H1 (cell line): ENCODE measurements at regions not wholly inside any gene's neighbourhood (a gene's known extent, or its start where the extent isn't known, plus 50 kb on each side); places are given as distances from the start of the nearest gene placed in this dataset.

Experiments used
- CTCF ChIA-PET: fragments of 300-600 bp; sonication (Branson Sonifier 250); formaldehyde crosslinking; loops from one replicate; lab custom pipeline; 2021; ENCODE audit not compliant: partially characterized antibody; lab: Charles Lee
- POLR2A ChIA-PET: fragments of 300-600 bp; sonication (Branson Sonifier 250); formaldehyde crosslinking; loops from one replicate; lab custom pipeline; 2021; ENCODE audit warnings: inconsistent platforms; ENCODE audit not compliant: partially characterized antibody; lab: Charles Lee
- DNase-seq, 2 experiments: peaks; one replicate each; pipeline versions ENCODE4 v3.0.0 to v3.0.0-alpha.2; 2010 to 2022; ENCODE audit warnings: low spot score in 2 of 2, low read depth in 1 of 2, mixed read lengths in 1 of 2
- FAIRE-seq: peaks from 2 replicates; lab custom pipeline; 2011; peaks lifted over from hg19 to GRCh38; lab: Jason Lieb, UNC
- H2AFZ ChIP-seq: 2 replicates; pipeline ENCODE4 v1.8.1; 2012; ENCODE audit warnings: low read length, inconsistent platforms
- H2AK5ac ChIP-seq: 2 replicates; pipeline ENCODE4 v1.6.1; 2013; ENCODE audit warnings: low read depth, low read length
- H2BK120ac ChIP-seq: replicated peaks from 2 replicates; pipeline ENCODE3; 2013; ENCODE audit warnings: low read depth, low read length, inconsistent platforms
- H2BK12ac ChIP-seq: 2 replicates; pipeline ENCODE4 v1.6.1; 2013; ENCODE audit warnings: low read depth, low read length
- H2BK15ac ChIP-seq: 2 replicates; pipeline ENCODE4 v1.6.1; 2013; ENCODE audit warnings: low read length
- H2BK20ac ChIP-seq: 2 replicates; pipeline ENCODE4 v1.6.1; 2013; ENCODE audit warnings: low read length
- H2BK5ac ChIP-seq: 2 replicates; pipeline ENCODE4 v1.6.1; 2013; ENCODE audit warnings: low read depth, low read length
- H3K14ac ChIP-seq: 2 replicates; pipeline ENCODE4 v1.6.1; 2013; ENCODE audit warnings: inconsistent platforms; ENCODE audit not compliant: insufficient read length
- H3K18ac ChIP-seq: 2 replicates; pipeline ENCODE4 v1.6.1; 2013; ENCODE audit warnings: low read length; ENCODE audit errors: extremely low read depth
- H3K23ac ChIP-seq: 2 replicates; pipeline ENCODE4 v1.6.1; 2013; ENCODE audit warnings: inconsistent platforms; ENCODE audit not compliant: insufficient read length
- H3K23me2 ChIP-seq: 2 replicates; pipeline ENCODE4 v1.6.1; 2013; ENCODE audit warnings: low read depth, low read length
- H3K27ac ChIP-seq: 2 replicates; pipeline ENCODE4 v1.6.1; 2011; ENCODE audit warnings: low read depth, low read length, inconsistent platforms
- H3K27me3 ChIP-seq, 4 experiments: replicated peaks in 1 of 4; 1 replicate in 1 of 4; 2 replicates in 3 of 4; pipeline versions ENCODE4 v1.6.1 to v1.8.1; 2011 to 2013; ENCODE audit warnings: low read length in 3 of 4, mild to moderate bottlenecking in 3 of 4, inconsistent platforms in 2 of 4, mixed read lengths in 2 of 4, moderate library complexity in 1 of 4; ENCODE audit not compliant: control insufficient read depth in 3 of 4, insufficient read depth in 3 of 4; ENCODE audit errors: extremely low read depth in 1 of 4
- H3K36me3 ChIP-seq, 4 experiments: 2 replicates each; pipeline versions ENCODE4 v1.6.1 to v1.8.1; 2011 to 2013; ENCODE audit warnings: mild to moderate bottlenecking in 4 of 4, low read length in 3 of 4, moderate library complexity in 2 of 4, control low read depth in 1 of 4, inconsistent platforms in 1 of 4; ENCODE audit not compliant: insufficient read depth in 4 of 4, control insufficient read depth in 2 of 4
- H3K4ac ChIP-seq: replicated peaks from 2 replicates; pipeline ENCODE3; 2013; ENCODE audit warnings: low read length, low read depth, mixed read lengths, inconsistent platforms; ENCODE audit not compliant: insufficient read length
- H3K4me1 ChIP-seq, 4 experiments: replicated peaks in 1 of 4; 1 replicate in 1 of 4; 2 replicates in 3 of 4; pipeline versions ENCODE4 v1.6.1 to v1.8.1; 2011 to 2013; ENCODE audit warnings: low read length in 3 of 4, inconsistent platforms in 2 of 4, mixed read lengths in 1 of 4; ENCODE audit not compliant: insufficient read depth in 4 of 4, control insufficient read depth in 3 of 4
- H3K4me2 ChIP-seq, 2 experiments: 2 replicates each; pipeline versions ENCODE4 v1.6.1 to v1.8.1; 2011 to 2013; ENCODE audit warnings: low read depth in 2 of 2, low read length in 2 of 2, control low read depth in 1 of 2, inconsistent platforms in 1 of 2, mild to moderate bottlenecking in 1 of 2; ENCODE audit not compliant: insufficient read depth in 1 of 2
- H3K4me3 ChIP-seq, 4 experiments: fragments of 200-600, 300-600 bp in 1 of 4; sonication (generic), shearing (Covaris generic), sonication (Bioruptor Twin) in 1 of 4; 2 replicates each; pipeline versions ENCODE4 v1.5.1 to v1.8.1; 2011 to 2016; ENCODE audit warnings: low read length in 4 of 4, low read depth in 3 of 4, control low read depth in 2 of 4, inconsistent platforms in 2 of 4, mild to moderate bottlenecking in 2 of 4, mixed read lengths in 1 of 4, moderate library complexity in 1 of 4; ENCODE audit not compliant: insufficient read depth in 2 of 4; ENCODE audit errors: extremely low read depth in 1 of 4
- H3K56ac ChIP-seq: replicated peaks from 2 replicates; pipeline ENCODE3; 2013; ENCODE audit warnings: low read depth, mild to moderate bottlenecking, mixed read lengths, low read length, inconsistent platforms; ENCODE audit not compliant: insufficient read length
- H3K79me1 ChIP-seq: 2 replicates; pipeline ENCODE4 v1.6.1; 2013; ENCODE audit warnings: low read depth, low read length, control low read depth
- H3K79me2 ChIP-seq, 2 experiments: 2 replicates each; pipeline versions ENCODE4 v1.6.1 to v1.8.1; 2012 to 2013; ENCODE audit warnings: low read length in 2 of 2, mild to moderate bottlenecking in 2 of 2, inconsistent platforms in 1 of 2; ENCODE audit not compliant: insufficient read depth in 2 of 2, control insufficient read depth in 1 of 2
- H3K9ac ChIP-seq, 4 experiments: replicated peaks in 1 of 4; 1 replicate in 1 of 4; 2 replicates in 3 of 4; pipeline versions ENCODE4 v1.6.1 to v1.8.1; 2011 to 2013; ENCODE audit warnings: low read depth in 3 of 4, low read length in 3 of 4, control low read depth in 2 of 4, mild to moderate bottlenecking in 2 of 4, moderate library complexity in 2 of 4, inconsistent platforms in 1 of 4; ENCODE audit errors: extremely low read depth in 1 of 4
- H3K9me3 ChIP-seq, 2 experiments: 2 replicates each; pipeline versions ENCODE4 v1.6.1 to v1.8.1; 2012 to 2013; ENCODE audit warnings: mild to moderate bottlenecking in 2 of 2, moderate library complexity in 2 of 2, control low read depth in 1 of 2, inconsistent platforms in 1 of 2, low read depth in 1 of 2, low read length in 1 of 2, mixed read lengths in 1 of 2; ENCODE audit not compliant: insufficient read depth in 2 of 2
- H4K20me1 ChIP-seq, 2 experiments: replicated peaks in 1 of 2; 2 replicates each; pipeline versions ENCODE3 to v1.8.1; 2011 to 2013; ENCODE audit warnings: inconsistent platforms in 2 of 2, low read length in 2 of 2, mild to moderate bottlenecking in 1 of 2; ENCODE audit not compliant: insufficient read depth in 2 of 2, control insufficient read depth in 1 of 2
- H4K5ac ChIP-seq: 2 replicates; pipeline ENCODE4 v1.6.1; 2013; ENCODE audit warnings: low read length, low read depth, mixed read lengths, inconsistent platforms; ENCODE audit not compliant: insufficient read length
- H4K8ac ChIP-seq: 2 replicates; pipeline ENCODE4 v1.8.0; 2013; ENCODE audit warnings: mild to moderate bottlenecking, moderate library complexity, low read length, inconsistent platforms; ENCODE audit not compliant: insufficient read depth; ENCODE audit errors: extremely low read depth
- H4K91ac ChIP-seq: replicated peaks from 2 replicates; pipeline ENCODE3; 2013; ENCODE audit warnings: low read length, mixed read lengths, inconsistent platforms; ENCODE audit not compliant: insufficient read length
- ASH2L ChIP-seq: fragments of 200-600, 300-600 bp; sonication (generic); IDR thresholded peaks from one replicate; pipeline ENCODE4 v1.7.1; 2017; ENCODE audit warnings: low read length
- BACH1 ChIP-seq: IDR thresholded peaks from 2 replicates; pipeline ENCODE4 v1.6.1; 2012; ENCODE audit warnings: low read length, improper control_type of control experiment
- CHD1 ChIP-seq: IDR thresholded peaks from 2 replicates; pipeline ENCODE4 v1.6.1; 2012; ENCODE audit warnings: low read depth, low read length, improper control_type of control experiment
- FOSL1 ChIP-seq: IDR thresholded peaks from 2 replicates; pipeline ENCODE4 v1.6.1; 2011; ENCODE audit warnings: mild to moderate bottlenecking, low read depth, low read length, moderate library complexity; ENCODE audit not compliant: insufficient read depth
- POU5F1 ChIP-seq: IDR thresholded peaks from 2 replicates; pipeline ENCODE4 v1.6.1; 2011; ENCODE audit warnings: low read depth, mild to moderate bottlenecking, low read length, moderate library complexity
- RNF2 ChIP-seq: fragments of 200-900, 300-1000 bp; sonication (generic); IDR thresholded peaks from 2 replicates; pipeline ENCODE4 v1.7.1; 2016; ENCODE audit warnings: borderline replicate concordance, low read depth, mild to moderate bottlenecking, antibody characterized with exemption, low read length; ENCODE audit not compliant: poor library complexity, severe bottlenecking; ENCODE audit errors: missing control alignments
- SIRT6 ChIP-seq: IDR thresholded peaks from one replicate; pipeline ENCODE4 v1.7.1; 2012; ENCODE audit warnings: low read length, inconsistent platforms
- SIX5 ChIP-seq: IDR thresholded peaks from 2 replicates; pipeline ENCODE4 v1.6.1; 2011; ENCODE audit warnings: mild to moderate bottlenecking, low read depth, low read length
- SRF ChIP-seq: IDR thresholded peaks from 2 replicates; pipeline ENCODE4 v1.6.1; 2011; ENCODE audit warnings: mild to moderate bottlenecking, low read depth, low read length, moderate library complexity
- TBP ChIP-seq: IDR thresholded peaks from 2 replicates; pipeline ENCODE4 v1.6.1; 2011; ENCODE audit warnings: low read depth, low read length, improper control_type of control experiment
- WGBS, 2 experiments: shearing (Covaris generic) in 1 of 2; methylation state at CpG; one replicate each; pipeline versions ENCODE4 v1.1.6 to v1.1.7; 2013 to 2015; ENCODE audit warnings: low lambda C conversion rate in 2 of 2, mixed read lengths in 2 of 2, inconsistent platforms in 1 of 2, low coverage in 1 of 2, missing lambda C conversion rate in 1 of 2; ENCODE audit not compliant: insufficient replicate concordance in 2 of 2, insufficient coverage in 1 of 2, insufficient read length in 1 of 2; ENCODE audit errors: extremely low coverage in 1 of 2, missing lambda C conversion rate in 1 of 2; 5-methylcytosine and 5-hydroxymethylcytosine counted together

DNA sequence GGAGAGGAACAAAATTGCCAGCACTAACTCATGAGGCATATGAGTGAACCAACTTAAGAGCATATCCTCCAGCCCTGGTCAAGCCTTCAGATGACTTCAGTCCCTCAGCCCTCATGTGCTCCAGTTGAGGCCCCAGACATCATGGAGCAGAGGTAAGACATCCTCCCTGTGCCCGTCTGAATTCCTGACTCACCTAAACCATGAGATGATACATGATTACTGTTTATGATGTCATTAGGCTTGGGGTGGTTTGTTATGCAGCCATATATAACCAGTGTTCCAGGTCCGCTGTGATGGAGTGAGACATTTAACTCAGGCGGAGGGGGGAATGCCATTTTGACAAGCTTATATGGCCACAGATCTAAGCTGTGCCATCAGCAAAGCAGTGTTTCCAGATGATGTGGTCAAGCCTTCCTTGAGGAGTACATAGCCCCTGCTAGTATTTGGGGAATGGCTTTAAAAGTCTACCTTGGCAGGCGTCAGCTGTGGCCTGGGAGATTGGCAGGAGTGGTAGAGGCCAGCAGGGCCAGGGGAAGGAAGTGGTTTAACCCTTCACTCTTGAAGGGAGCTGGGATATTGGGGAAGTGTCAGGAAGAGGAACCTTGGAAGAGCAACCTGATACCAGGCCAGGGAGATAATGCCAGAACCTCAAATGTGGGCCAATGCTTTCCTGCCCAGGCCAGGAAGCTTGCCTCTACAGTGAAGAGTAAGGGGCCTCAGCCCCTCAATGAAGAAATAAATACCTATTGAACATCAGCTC, 343.0 kb upstream of the PODXL start:
- no peak overlapping the region for H3K23ac ChIP-seq
- WGBS, 2 experiments = 89% methylated on average over 4 of the region's 4 CpGs; no CpG with 5 or more reads in 1 of the 2 experiments
- H2BK12ac ChIP-seq = no peak overlapping the region
- H4K91ac ChIP-seq = no peak overlapping the region
- no peaks in the 10 kb centered on the region for H3K79me1 ChIP-seq
- H3K18ac ChIP-seq = no peak overlapping the region
- ChIA-PET CTCF (interaction anchor here (0.7 to 2.4 kb wide), 7 partner anchors 8 to 492 kb away, joined by 3 to 20 read pairs (median 5); no protein-coding TSS in a partner anchor), POLR2A (interaction anchor here (1.1 kb wide), 1 partner anchor 16 kb away, joined by 3 read pairs; no protein-coding TSS in a partner anchor)
- no peak overlapping the region for H3K14ac ChIP-seq
- H3K4me1 ChIP-seq = peaks cover 5 to 16% (median 11%) of the 10 kb centered on the region in 4 experiments
- H2AK5ac ChIP-seq = no peak overlapping the region
- H4K20me1 ChIP-seq = no peaks in the 10 kb centered on the region
- H2BK15ac ChIP-seq = no peak overlapping the region
- no peak overlapping the region for H2BK5ac ChIP-seq
- H3K79me2 ChIP-seq = 0 out of 4 replicates have a peak, but pooled peaks cover 0 to 3% of the 10 kb centered on the region in 2 experiments
- H4K8ac ChIP-seq = no peak overlapping the region
- no peak overlapping the region for H2BK120ac ChIP-seq
- H3K56ac ChIP-seq = no peak overlapping the region
- FAIRE-seq (no peak), DNase-seq (no peak)
- no peak overlapping the region for H4K5ac ChIP-seq
- H2AFZ ChIP-seq = no peak overlapping the region
- H3K23me2 ChIP-seq = no peaks in the 10 kb centered on the region
- H3K4me3 ChIP-seq = no peak overlapping the region
- no peak overlapping the region for H3K4me2 ChIP-seq
- H3K27me3 ChIP-seq = peaks cover 0 to 7% (median 4%) of the 10 kb centered on the region in 4 experiments; a peak in 3 of 7 replicates
- no peaks in the 10 kb centered on the region for H3K36me3 ChIP-seq
- no peak overlapping the region for H3K4ac ChIP-seq
- H3K9me3 ChIP-seq = no peaks in the 10 kb centered on the region
- H3K27ac ChIP-seq = no peak overlapping the region
- H3K9ac ChIP-seq = no peak overlapping the region
- no peak overlapping the region for H2BK20ac ChIP-seq
- TF ChIP-seq SRF (no peak), TBP (no peak), POU5F1 (no peak), RNF2 (no peak), ASH2L (no peak), FOSL1 (no peak), SIRT6 (no peak), BACH1 (no peak), CHD1 (no peak), SIX5 (no peak)
